SJCRH30 (cell line): ENCODE measurements at regions not wholly inside any gene's neighbourhood (a gene's known extent, or its start where the extent isn't known, plus 50 kb on each side); places are given as distances from the start of the nearest gene placed in this dataset.
A peak's percentile ranks its signal among the peaks of the same experiment; 100 is the strongest.
"Not testable (repeated sequence)": the region's sequence is repeated elsewhere in the genome, so short reads cannot be mapped to it uniquely, and the experiment has no call there.

ENCODE experiments used
- DNase-seq, 2 experiments: peaks; one replicate each; pipeline ENCODE4 v3.0.0-alpha.2; 2015 to 2020
- H3K27ac ChIP-seq: fragments of 250-450 bp; sonication (Bioruptor Pico); 2 replicates; pipeline ENCODE4 v1.5.1; 2020; ENCODE audit warnings: mild to moderate bottlenecking, moderate library complexity
- H3K27me3 ChIP-seq: fragments of 250-450 bp; sonication (Bioruptor Pico); 2 replicates; pipeline ENCODE4 v1.5.1; 2020; ENCODE audit warnings: mild to moderate bottlenecking, moderate library complexity
- H3K36me3 ChIP-seq: fragments of 250-450 bp; sonication (Bioruptor Pico); 2 replicates; pipeline ENCODE4 v1.5.1; 2020; ENCODE audit warnings: mild to moderate bottlenecking, moderate library complexity
- H3K4me1 ChIP-seq: fragments of 250-450 bp; sonication (Bioruptor Pico); 2 replicates; pipeline ENCODE4 v1.5.1; 2020; ENCODE audit warnings: mild to moderate bottlenecking, moderate library complexity
- H3K4me3 ChIP-seq: fragments of 250-450 bp; sonication (Bioruptor Pico); 2 replicates; pipeline ENCODE4 v1.5.1; 2020; ENCODE audit warnings: mild to moderate bottlenecking, moderate library complexity
- H3K9me3 ChIP-seq: fragments of 250-450 bp; sonication (Bioruptor Pico); replicated peaks from 2 replicates; pipeline ENCODE4 v1.5.1; 2020; ENCODE audit warnings: mild to moderate bottlenecking, moderate library complexity

DNA sequence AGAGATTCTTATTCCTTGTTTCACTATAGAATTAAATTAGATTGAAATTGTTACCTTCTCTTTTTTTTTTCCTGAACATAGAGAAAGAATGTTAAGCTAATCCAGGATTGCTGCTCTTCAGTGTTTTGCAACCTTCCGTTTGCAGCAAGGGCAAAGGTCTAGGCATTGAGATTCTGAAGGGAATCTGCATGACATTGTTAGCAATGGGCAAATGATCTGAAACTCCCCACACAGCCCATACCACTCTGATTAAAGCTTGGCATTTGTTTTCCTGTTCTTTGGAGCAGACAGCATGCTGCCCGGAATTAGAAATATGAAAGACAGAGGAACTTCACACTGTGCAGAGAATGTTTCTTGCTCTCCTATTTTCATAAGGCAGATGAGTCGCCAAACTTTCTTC, 551.8 kb downstream of the SOCS6 start:
- Histone ChIP-seq H3K27ac (no peak overlapping the region), H3K9me3 (no peaks in the 10 kb centered on the region), H3K4me1 (no peaks in the 10 kb centered on the region), H3K4me3 (no peak overlapping the region), H3K27me3 (no peaks in the 10 kb centered on the region), H3K36me3 (no peaks in the 10 kb centered on the region)
- no peak for DNase-seq

DNA sequence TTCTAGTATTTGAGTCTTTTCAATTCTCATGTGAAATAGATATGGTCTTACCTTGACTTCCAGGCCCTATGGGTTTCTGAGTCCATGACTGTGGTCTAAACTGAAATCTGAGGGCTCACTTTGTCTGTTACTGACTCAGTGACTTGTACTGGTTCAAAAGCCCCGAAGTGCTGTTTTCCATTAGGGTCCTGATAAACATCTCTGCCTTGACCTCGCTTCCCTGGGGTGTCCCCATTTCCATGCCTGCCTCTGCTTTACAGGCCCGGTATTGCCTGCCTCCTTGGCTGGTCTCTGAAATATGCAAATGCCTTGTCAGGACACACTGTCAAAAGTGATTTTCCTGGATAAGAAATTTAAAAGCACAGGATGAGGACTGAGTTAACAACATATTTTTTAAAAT, 538.8 kb downstream of the SOCS6 start:
- DNase-seq = no peak
- H3K4me1 ChIP-seq = no peaks in the 10 kb centered on the region
- H3K4me3 ChIP-seq = no peak overlapping the region
- no peak overlapping the region for H3K27ac ChIP-seq
- no peaks in the 10 kb centered on the region for H3K36me3 ChIP-seq
- H3K27me3 ChIP-seq = no peaks in the 10 kb centered on the region
- no peaks in the 10 kb centered on the region for H3K9me3 ChIP-seq

DNA sequence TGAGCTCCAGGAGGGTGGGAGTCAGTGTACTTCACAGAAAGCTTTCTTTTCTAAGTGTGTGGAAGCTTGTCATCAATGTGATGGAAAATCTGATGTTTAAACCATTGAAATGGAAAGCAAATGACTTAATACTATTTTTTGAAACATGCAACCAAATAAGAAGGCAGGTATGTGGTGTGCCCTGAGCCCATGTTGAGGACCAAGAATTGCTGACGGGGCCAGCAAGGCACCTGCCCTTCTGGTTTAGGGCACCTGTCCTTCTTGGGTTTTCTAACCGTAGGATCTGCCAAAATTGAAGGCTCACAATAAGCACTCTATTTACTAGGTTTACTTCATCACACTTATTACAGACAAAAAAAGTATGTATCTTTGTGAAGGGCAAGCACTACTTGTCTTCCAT, 537.7 kb downstream of the SOCS6 start:
- Histone ChIP-seq H3K36me3 (no peaks in the 10 kb centered on the region), H3K27ac (no peak overlapping the region), H3K27me3 (no peaks in the 10 kb centered on the region), H3K4me1 (no peaks in the 10 kb centered on the region), H3K9me3 (no peaks in the 10 kb centered on the region), H3K4me3 (no peak overlapping the region)
- DNase-seq = no peak

DNA sequence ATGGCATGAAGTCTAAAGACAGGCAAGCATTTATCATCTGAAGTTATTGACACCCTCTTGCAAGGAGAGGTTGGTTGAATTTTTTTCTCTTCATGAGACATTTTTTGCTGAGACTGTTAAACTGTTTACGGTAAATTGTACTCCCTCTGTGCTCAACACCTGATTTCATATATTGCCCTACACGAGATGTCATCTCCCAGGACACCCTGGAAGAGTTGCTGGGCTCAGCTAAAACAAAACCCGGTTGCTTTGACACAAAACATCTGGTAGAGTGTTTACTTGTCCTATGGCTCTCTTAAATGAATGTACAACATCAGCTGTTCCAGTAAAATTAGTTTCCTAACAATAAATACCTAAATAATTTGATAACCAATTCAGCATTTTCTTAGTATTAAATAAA, 533.8 kb downstream of the SOCS6 start:
- no peak overlapping the region for H3K4me3 ChIP-seq
- no peak overlapping the region for H3K27ac ChIP-seq
- H3K27me3 ChIP-seq = no peaks in the 10 kb centered on the region
- H3K36me3 ChIP-seq = no peaks in the 10 kb centered on the region
- no peak for DNase-seq
- H3K4me1 ChIP-seq = no peaks in the 10 kb centered on the region
- H3K9me3 ChIP-seq = no peaks in the 10 kb centered on the region

DNA sequence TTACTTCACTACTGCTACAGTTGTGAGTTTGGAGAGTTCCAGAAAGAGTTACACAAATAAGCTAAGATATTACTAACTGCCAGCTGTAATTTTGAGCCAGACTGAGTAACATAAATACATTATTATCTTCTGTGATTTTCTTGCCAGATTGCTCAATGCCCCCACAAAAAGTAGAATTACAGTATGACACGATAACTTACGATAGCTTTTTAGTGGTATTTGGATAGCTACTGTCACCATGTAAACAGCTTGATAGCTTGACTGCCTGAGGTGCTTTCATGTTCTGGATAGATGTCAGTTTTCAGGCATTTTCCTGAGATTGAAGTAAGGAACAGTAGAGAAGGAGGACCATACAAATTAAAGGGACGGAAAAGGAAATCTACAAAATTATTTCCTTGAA, 533.3 kb downstream of the SOCS6 start:
- no peak for DNase-seq
- H3K36me3 ChIP-seq = no peaks in the 10 kb centered on the region
- no peaks in the 10 kb centered on the region for H3K4me1 ChIP-seq
- H3K27ac ChIP-seq = no peak overlapping the region
- no peak overlapping the region for H3K4me3 ChIP-seq
- H3K9me3 ChIP-seq = no peaks in the 10 kb centered on the region
- no peaks in the 10 kb centered on the region for H3K27me3 ChIP-seq

DNA sequence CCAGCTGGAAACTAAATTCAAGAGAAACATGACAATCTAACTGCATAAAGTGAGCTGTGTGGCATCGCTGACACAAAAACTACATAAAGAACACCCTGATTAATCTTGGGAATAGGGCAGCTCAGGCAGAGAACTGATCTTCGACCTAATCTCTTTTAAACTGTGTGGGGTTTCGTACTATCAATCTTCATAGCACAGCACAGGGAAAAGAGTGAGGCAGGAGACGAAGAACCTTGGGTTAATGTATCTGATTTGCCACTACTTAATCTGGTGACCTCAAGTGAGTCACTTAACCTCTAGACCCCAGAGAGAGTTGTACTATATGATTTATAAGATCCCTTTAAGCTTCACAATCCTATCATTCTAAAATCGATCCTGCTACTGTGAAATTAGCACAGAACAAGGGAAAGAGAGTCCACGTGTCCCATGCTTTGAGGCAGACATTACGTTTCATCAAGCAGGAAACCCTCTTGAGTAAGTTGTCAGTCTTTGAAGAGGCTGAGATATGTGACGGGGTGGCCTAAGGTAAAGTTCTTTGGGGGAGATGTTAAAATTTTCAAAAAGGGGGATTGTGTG, 519.7 kb downstream of the SOCS6 start:
- H3K4me1 ChIP-seq = no peaks in the 10 kb centered on the region
- H3K9me3 ChIP-seq = no peaks in the 10 kb centered on the region
- no peak overlapping the region for H3K27ac ChIP-seq
- DNase-seq = no peak
- H3K27me3 ChIP-seq = no peaks in the 10 kb centered on the region
- H3K36me3 ChIP-seq = no peaks in the 10 kb centered on the region
- H3K4me3 ChIP-seq = no peak overlapping the region

DNA sequence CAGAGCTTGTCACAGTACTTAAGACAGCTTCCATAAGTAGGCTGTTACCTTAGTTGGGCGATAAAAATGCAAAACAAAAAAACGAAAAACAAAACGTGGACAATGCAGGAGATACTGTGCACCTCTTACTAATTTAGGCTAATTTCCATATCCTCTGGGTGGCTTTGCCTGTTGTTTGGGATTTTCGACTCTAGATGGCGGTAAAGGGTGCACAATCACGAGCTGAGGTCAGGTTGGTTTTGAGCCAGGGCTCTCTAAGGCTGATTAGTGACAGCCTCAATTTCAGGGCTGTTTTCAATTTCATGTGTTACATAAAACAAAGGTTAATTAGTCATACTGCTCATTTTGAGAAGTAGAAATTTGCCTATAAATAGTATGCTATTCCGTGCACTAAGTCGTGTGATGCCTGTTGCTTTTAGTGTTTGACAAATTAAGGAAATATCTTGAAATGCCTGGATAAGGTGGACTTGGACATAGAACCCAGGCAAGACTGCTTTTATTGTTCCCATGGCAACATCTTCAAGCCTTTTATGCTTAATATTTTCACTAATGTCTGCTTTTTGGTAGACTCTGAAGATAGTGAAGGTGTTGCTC, 493.1 kb downstream of the SOCS6 start:
- Histone ChIP-seq H3K27ac (no peak overlapping the region), H3K4me1 (no peaks in the 10 kb centered on the region), H3K4me3 (no peak overlapping the region), H3K9me3 (no peaks in the 10 kb centered on the region), H3K36me3 (no peaks in the 10 kb centered on the region), H3K27me3 (no peaks in the 10 kb centered on the region)
- peak; percentile 16 to 64 for DNase-seq

DNA sequence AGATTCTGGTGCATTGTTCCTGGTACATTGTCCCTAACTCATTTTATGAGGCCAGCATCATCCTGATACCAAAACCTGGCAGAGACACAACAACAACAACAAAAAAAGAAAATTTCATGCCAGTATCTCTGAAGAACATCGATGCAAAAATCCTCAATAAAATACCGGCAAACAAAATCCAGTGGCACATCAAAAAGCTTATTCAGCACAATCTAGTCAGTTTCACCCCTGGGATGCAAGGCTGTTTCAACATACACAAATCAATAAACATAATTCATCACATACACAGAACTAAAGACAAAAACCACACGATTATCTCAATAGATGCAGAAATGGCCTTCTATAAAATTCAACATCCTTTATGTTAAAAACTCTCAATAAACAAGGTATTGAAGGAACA, 477.4 kb downstream of the SOCS6 start:
- DNase-seq, H3K4me3 ChIP-seq, H3K27me3 ChIP-seq, H3K36me3 ChIP-seq, H3K4me1 ChIP-seq, H3K9me3 ChIP-seq, H3K27ac ChIP-seq: not testable (repeated sequence)

DNA sequence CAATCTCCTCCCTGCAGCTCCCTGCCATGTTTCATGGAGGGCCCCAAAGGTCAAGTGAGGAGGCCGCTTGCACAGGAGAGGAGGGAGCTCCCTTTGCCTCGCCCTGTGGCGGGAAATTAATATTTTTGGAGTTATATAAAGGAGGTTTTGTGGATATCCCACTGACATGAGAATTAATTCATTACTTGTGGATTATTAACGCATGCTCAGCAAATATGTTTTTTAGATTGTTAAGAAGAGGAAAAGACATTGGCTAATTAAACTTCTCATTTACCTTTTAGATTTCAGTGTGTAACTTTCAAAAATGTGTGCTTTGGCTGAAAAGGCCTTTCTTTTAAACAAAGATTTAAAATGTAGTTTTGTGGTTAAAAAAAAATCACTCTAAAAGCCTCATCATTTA, 474.0 kb downstream of the SOCS6 start:
- H3K4me3 ChIP-seq = no peak overlapping the region
- DNase-seq = no peak
- H3K9me3 ChIP-seq = no peaks in the 10 kb centered on the region
- H3K4me1 ChIP-seq = no peaks in the 10 kb centered on the region
- no peaks in the 10 kb centered on the region for H3K27me3 ChIP-seq
- H3K36me3 ChIP-seq = no peaks in the 10 kb centered on the region
- no peak overlapping the region for H3K27ac ChIP-seq

DNA sequence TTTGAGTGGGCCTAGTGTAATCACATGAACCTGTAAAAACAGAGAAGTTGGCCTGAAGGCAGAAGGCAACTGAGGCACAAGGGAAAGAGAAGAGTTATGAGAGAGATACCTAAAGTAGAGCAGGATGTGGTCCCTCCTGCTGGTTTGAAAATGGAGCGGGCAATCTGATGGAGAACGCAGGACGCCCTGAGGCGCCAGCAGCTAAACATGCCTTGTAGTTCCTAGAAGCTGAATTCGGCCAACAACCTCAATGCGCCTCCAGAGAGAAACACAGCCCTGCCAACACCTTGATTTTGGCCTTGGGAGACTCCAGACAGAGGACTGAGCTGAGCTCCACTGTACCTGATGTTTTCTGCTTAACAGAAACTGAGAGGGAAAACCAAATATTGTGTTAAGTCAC, 469.9 kb downstream of the SOCS6 start:
- Histone ChIP-seq H3K36me3 (no peaks in the 10 kb centered on the region), H3K4me1 (no peaks in the 10 kb centered on the region), H3K27me3 (no peaks in the 10 kb centered on the region), H3K9me3 (no peaks in the 10 kb centered on the region), H3K27ac (no peak overlapping the region), H3K4me3 (no peak overlapping the region)
- DNase-seq = no peak

DNA sequence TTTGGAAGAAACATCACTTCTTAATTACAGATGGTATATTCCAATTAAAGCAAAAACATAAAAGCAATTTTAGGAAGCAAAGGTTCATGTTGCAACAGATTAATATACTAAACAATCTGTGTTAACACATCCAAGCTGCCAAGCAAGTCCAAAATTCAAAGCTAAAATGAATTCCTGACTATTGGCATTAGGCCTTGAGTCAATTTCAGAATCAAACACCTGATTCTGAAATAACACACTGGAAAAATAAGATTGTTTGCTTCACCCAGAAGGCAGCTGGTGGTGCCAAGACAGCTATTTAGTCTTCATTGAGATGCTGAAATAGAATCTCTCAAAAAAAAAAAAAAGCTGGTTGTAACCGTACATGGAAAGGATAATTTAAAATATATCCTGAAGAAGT, 465.6 kb downstream of the SOCS6 start:
- Histone ChIP-seq H3K27ac (no peak overlapping the region), H3K4me3 (no peak overlapping the region), H3K9me3 (no peaks in the 10 kb centered on the region), H3K27me3 (no peaks in the 10 kb centered on the region), H3K4me1 (no peaks in the 10 kb centered on the region), H3K36me3 (no peaks in the 10 kb centered on the region)
- no peak for DNase-seq

DNA sequence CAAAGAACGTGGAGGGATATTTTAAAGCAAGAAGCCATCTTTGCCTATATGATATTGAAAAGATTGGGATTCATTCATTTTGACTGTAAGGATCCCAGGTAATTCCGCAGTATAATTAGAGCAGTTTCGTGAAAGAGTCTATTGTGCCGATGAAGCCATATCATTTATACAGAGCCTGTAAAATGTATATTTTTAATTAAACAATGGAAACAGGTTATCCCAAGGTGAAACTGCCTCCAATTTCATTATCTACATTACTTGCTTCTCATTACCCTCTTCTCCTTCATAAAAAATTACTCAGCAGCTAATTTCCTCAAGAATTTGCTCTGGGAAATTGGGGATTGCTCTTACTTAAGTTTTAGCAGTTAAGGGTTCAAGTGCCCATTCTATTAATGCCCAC, 444.1 kb downstream of the SOCS6 start:
- Histone ChIP-seq H3K36me3 (no peaks in the 10 kb centered on the region), H3K27ac (no peak overlapping the region), H3K27me3 (no peaks in the 10 kb centered on the region), H3K4me1 (no peaks in the 10 kb centered on the region), H3K9me3 (no peaks in the 10 kb centered on the region), H3K4me3 (no peak overlapping the region)
- no peak for DNase-seq

DNA sequence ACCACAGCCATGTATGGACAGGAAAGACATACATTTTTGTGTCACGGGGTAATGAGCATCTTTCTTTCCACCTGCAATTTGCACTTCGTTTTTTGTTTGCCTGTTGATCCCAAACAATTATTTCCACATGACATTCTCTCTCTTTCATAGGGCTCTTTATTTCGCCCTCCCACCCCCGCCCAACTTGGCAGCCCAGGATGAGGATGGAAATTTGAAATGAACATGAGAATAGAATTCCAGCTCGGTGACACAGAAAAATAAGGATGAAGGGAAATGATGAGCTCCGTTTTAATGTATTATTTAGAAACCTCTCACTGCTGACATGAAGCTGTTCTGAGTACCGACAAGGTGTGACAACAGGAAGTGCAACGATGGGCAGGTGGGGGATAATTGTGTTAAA, 443.3 kb downstream of the SOCS6 start:
- H3K36me3 ChIP-seq = no peaks in the 10 kb centered on the region
- no peak overlapping the region for H3K4me3 ChIP-seq
- DNase-seq = no peak
- no peak overlapping the region for H3K27ac ChIP-seq
- H3K9me3 ChIP-seq = no peaks in the 10 kb centered on the region
- no peaks in the 10 kb centered on the region for H3K4me1 ChIP-seq
- no peaks in the 10 kb centered on the region for H3K27me3 ChIP-seq

DNA sequence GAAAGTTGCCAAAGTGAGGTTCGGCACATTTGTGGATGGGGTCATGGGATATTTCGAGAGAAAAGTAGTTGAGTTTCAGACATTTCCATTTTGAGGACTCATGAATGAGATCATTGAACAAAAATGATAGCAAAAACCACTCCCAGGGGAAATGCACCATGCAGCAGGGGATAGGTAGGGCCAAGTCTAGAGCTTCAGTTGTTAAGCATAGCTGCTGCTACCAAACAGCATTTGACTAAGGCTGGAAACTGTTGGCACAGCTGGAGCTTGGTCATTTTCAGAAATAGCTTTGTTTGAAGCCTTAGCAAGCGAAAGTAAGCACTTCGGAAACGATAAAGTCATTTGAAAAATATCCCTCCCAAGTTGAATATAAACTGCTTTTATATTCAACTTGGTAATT, 431.8 kb downstream of the SOCS6 start:
- DNase-seq = no peak
- H3K9me3 ChIP-seq = no peaks in the 10 kb centered on the region
- H3K4me1 ChIP-seq = no peaks in the 10 kb centered on the region

DNA sequence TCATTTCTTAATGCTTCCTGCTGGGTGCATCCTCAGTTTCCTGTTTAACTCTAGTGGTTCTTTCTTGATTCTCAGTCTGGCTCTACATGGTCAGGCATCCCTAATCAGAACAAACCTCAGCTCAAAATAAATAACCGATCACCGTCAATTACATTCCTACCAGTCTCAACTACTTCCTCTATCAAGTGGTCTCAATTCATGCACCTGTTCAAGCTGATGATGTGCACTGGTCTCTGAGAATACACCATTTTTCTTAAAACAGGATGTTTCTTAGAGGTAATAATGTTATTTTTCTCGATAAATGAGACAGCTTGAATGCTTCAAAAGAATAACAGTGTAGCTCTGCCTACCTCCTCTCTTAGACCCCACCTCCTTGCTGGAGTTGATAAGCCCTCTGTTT, 420.9 kb downstream of the SOCS6 start:
- DNase-seq = no peak
- H3K9me3 ChIP-seq = no peaks in the 10 kb centered on the region
- H3K4me1 ChIP-seq = no peaks in the 10 kb centered on the region
- no peaks in the 10 kb centered on the region for H3K27me3 ChIP-seq
- no peak overlapping the region for H3K4me3 ChIP-seq
- no peaks in the 10 kb centered on the region for H3K36me3 ChIP-seq
- H3K27ac ChIP-seq = no peak overlapping the region

More for the DNA sequence above, 431.8 kb downstream of the SOCS6 start:
- Histone ChIP-seq H3K4me3 (no peak overlapping the region), H3K27ac (no peak overlapping the region), H3K27me3 (no peaks in the 10 kb centered on the region), H3K36me3 (no peaks in the 10 kb centered on the region)

DNA sequence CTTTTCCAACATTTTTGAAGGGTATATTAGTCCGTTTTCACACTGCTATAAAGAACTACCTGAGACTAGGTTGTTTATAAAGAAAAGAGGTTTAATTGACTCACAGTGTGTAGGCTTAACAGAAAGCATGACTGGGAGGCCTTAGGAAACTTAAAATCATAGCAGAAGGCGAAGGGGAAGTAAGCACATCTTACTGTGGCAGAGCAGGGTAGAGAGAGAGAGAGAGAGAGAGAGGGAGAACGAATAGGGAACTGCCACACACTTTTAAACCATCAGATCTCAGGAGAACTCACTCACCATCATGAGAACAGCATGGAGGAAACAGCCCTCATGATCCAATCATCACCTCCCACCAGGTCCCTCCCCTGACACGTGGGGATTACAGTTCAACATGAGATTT, 420.3 kb downstream of the SOCS6 start:
- Histone ChIP-seq H3K4me1 (no peaks in the 10 kb centered on the region), H3K27ac (no peak overlapping the region), H3K9me3 (no peaks in the 10 kb centered on the region), H3K4me3 (no peak overlapping the region), H3K36me3 (no peaks in the 10 kb centered on the region), H3K27me3 (no peaks in the 10 kb centered on the region)
- no peak for DNase-seq
